Right renal pelvis (tissue), 4 donors: ENCODE measurements at regions not wholly inside any gene's neighbourhood (a gene's known extent, or its start where the extent isn't known, plus 50 kb on each side); places are given as distances from the start of the nearest gene placed in this dataset.

Source experiments
- DNase-seq, 4 donors: peaks; one replicate each; pipeline ENCODE4 v3.0.0-alpha.2; 2013; ENCODE audit warnings: low read depth in 4 of 4, low spot score in 3 of 4, missing footprints in 1 of 4

DNA sequence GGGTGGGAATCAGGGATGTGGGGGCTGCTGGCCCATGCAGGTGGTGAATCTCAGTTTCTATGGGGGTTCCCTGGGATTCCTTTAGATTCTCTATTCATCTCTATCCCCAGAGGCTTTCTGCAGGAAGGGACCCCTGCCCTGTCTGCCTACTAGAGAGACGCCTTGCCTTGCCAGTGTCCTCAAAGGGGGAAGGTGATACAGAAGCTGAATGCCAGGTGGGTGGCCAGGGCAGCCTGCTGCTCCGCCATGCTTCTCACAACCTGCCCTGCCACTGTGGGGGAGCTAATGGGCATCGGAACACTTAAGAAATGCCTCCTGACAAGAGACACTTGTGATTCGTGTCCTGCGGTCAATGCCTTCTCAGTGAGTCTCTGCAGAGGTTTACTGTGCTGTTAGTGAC is 368.4 kb downstream of the EN1 start:
- DNase-seq, result no peak

DNA sequence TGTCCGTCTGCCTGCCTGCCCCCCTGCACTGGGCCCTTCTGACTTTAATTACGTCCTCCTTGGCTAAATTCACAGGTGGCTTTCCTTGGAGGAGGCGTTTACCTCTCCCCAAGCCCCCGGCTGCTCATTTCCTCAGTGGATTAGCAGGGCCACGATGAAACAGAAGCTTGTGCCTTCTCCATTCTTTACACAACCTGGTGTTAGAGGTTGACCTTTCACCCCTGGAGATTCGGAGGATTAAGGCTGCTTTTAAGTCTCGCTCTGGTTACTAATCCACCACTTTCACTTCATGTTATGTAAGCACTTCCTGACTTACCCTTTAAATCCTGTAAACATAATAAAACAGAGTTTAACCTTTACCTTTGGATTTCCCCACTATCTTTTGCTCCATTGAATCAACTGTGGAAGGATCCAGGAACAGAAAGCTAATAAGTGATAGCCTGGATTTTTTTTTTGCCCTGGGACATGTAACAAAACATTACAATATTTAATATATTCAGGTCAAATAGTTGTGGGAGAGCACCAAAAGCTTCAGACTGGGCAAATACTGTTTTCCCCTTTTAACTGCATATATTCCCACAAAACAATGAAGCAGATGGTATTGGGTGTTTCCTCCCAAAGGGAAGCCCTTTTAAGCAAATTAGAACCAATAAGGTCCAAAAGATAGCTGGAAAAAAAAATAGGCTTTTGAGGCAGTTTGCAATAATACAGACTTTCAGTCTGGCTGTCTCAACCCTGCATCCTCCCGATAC is 370.2 kb downstream of the EN1 start:
- DNase-seq, result no peak

DNA sequence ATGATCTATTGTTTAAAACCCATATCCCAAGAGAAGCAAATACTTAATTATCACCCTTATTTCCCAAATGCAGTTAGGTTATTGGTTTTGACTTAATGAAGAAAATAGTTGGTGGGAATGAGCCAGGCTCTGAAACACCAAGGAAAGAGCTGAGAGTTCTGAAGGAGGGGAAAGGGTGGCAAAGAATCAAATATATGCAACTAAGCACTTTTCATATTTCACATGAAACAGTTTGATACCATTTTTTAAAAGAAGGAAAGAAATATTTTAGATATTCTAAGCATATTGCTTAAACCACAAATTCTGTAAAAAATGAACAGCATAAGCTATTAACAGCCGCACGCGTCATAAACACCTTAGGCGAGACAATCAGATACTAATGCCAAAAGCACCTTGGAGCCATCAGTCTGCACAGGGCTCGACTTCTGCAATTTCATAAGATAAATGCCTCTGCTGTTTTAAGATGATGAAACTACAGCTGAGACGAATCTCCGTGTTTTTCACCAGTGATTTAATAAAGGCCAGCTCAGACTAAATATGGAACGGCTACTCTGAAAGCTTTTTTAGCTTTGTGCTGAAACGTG is 371.7 kb downstream of the EN1 start:
- DNase-seq, result no peak

DNA sequence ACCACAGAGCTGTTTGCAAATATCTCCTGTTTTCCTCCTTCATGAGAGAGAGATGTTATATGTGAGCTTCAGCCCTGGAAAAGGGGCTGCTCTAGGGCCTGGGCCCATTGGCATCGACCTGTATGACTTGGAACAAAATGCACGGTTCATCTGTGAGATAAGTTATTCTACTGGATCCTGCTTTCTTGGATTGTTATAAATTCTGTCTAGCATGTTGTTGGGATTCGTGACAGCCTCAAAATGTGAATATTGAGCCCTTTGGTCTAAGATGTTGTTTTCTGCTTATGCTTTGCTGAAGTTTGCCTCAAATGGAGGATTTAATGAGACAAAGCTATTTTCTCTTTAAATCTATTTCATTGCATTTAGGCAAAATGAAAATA is 372.9 kb downstream of the EN1 start:
- DNase-seq, result no peak

DNA sequence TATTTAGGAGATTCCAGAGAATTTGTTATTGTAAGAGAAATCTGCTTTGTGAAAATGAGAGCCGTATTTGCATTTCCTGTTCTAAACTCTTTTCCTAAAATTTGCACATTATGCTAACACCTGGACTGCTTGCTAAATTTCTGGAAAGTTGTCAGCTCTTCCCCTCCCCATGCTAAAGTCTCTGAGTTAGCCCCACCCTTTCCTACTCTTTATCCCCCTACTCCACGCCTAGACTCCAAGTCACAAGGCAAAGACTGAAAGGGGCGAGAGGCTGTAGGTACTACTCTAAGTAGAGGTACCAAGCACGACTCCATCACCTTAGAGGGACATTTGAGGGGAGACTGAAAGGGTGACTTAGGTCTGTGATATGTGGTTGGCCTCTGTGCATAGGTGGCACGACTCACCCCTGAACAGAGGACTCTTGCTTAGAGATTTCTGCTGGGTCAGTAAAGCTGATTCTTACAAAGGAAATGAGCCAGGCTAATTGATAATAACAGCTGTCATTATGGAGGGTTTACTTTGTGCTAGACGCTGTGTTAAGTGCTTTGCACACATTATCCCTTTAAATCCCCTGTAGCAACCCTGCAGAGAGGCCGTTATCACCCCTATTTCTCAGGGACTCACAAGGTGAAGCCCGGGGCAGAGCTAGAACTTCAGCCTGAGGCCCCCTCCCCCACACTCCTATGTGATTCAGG is 373.5 kb downstream of the EN1 start:
- DNase-seq, result no peak

DNA sequence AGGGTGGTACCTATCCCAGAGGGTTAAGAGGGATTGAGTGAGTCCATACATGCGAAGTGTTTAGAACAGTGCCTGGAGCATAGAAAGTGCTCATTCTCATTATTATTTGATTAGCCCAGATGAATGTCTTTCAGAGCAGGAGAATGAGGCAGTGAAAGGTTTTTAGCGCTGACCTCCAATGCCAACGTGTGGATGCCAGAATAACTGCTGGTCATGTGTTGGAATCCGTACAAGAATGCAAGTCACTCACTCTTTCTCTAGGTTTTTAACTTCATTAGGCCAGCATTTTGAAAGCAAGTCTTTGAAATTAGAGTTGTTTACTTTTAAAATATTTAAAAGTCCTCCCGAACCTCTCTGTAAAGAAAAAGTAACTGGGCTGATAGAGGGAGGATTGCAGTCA is 374.2 kb downstream of the EN1 start:
- DNase-seq, result no peak

DNA sequence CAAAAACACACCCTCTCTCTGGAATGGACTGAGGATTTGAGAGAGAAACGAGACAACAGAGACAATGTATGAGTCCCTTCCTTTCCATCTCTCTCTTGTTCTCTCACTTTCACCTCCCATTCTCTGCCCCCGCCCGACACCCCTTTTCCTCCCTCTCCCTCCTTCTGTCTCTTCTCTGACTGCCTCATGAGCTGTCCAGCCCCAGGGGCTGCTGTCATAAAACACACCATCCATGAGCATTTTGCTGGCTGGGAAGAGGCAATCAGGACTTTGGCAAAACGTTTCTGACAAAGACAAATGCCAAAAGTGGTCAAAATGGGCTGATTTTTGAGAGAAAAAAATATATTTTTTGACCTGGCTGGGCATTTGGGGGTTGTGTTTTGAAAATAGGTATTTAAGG is 377.2 kb downstream of the EN1 start:
- no peak for DNase-seq

DNA sequence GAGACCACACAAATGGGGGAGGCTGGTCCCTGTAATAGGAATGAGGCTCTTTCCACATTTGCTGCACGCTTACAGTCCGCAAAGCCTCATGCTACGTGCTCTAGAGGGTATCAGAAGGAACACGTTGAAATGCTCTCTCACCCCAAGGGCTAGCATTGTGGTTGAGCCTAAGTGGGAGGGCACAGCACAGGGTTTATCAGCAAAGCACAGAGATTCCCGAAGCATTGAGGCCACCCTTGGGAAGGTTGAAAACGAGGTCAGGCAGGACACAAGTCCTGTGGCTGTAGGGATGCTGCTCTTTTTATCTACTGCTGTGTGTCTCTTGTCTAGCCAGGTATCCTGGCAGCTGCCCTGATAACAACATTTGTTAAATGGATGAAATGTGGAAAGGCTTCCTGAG is 378.3 kb downstream of the EN1 start:
- no peak for DNase-seq

DNA sequence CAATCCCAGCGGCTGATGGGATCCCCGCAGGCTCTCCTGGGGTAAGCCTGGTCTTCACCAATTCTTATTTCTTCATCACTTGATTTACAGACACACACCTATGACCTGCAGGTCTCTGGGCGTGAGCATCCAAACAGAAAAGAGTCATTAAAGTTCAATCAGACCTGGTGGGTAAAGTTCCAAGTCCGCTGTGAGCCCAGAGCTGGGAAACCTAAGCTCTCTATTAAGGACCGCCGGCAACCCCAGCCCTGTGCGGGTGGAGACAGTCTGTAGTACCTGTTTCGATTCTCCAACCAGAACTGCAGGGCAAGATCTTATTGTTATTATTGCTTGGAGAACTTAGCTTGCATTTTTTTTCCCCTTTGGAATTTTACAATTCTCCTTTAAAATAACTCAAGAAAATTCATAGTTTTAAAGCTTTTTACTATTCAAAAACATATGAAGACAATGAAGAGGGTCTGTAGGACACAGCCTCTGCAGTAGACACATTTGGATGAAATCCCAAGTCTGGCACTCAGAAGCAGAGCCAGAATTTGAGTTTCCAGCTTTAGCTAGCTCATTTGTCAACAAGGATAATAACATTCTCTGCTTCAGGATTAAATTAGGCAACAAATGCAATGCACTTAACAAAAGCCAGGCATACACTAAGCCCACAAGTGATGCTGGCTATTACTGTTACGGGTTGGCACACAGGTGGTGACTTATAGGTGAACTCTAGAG is 376.4 kb downstream of the INSIG2 start:
- DNase-seq, result no peak

DNA sequence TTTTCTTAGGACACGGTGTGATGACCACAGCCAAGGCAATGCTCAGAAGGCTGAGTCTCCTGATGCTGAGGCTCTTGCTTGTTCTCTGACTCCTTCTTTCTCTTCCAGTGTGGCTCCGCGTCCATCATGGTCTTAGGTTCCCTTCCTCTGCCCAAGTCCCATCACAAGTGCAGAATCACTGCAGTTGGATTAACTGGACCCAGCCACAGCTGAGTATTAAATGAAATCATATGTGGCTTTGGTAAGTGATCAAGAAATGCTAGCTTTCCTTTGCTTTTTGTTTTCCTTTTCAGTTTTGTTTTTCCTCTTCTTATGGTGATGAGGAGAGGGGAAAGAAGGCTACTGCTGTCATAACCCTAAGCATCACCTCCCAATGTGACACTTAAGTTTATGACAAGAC is 375.8 kb downstream of the INSIG2 start:
- DNase-seq, result no peak

DNA sequence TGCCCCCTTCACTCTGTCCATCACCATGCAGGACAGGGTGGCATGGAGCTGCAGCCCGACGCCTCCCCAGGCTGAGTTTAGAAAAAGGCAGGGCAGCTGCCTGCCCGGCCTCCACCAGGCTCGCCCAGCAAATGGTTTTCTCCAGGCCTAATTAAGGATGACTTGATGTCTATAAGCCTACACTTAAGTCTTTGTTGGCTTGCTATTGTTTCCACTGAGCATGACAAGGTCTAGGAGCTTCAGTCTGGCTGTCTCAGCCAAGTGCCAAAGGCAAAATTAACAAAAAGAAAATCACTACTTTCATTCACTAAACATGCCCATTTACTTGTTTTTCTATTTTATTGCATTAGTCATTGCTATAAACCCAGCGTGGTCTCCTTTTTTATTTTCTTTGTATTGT is 372.2 kb downstream of the INSIG2 start:
- no peak for DNase-seq

DNA sequence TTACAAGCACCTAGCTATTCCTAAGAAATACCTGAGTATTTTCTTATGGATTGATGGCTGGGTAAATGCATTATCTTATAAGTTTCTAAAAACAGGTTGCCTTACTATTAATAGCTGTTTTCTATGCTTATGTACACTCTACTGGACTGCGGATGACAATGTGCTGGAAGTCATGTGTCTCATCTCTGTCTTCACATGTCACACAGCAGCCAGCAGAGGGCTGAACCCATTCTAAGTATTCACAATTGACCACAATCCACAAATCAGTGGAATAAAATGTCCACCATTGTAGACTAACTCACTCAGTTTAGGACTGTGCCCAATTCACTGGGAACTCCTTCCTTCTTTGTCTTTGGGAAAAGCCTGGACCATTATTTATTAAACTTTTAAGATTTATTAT is 371.2 kb downstream of the INSIG2 start:
- DNase-seq, result no peak

DNA sequence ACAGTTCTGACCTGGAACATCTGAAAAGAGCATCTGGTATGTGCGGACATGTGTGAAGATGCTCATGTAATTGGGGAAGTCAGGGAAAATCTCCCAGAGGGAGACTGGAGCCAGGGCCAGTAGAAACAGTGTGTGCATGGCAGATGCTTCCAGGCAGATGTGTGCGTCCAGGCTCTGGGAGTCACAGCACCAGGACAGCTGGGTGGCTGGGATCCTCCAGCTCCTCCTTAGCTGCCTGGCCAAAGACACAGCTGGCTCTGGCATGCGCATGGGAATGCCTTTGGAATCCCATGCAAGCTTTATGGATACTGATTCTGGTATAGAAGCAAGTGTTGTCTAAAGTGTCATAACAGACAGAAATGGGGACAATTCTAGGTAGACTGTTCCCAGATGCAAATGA is 369.7 kb downstream of the INSIG2 start:
- DNase-seq, result no peak

DNA sequence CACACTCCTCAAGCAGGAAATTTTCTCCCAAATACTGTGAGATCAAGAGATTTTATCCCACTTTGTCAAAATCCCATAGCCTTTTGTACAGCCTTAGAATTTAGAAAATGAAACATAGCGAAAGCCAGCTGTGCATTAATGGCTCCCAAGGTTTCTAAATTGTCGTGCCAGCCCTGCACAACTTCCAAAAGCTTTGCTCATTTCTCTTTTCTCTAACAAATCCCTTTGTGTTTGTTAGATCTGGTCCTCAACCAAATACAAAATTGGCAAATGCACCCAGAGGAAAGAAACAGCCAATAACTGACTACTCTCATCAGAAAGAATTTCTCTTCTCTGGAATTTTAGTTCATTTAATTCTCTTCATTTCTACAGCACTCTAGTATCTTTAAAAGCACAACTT is 361.1 kb downstream of the INSIG2 start:
- DNase-seq, result no peak

DNA sequence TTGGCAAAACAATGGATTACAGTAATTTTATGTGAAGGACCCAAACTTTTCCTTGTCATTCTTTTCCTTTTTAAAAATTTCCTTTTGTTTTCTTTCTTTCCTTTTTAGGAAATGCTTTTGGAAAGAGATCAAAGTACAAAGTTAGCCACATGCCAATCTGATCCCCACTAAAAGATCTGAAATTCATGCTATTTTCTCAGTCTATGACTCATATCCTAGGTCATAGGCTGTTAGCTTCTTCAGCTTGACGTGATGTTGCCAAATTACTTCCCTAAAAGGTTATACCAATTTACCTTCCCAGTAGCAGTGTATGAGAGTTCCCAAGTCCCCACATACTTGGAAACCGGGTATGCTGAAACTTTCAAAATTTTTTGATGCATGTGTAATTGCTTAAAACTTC is 355.3 kb downstream of the INSIG2 start:
- no peak for DNase-seq

DNA sequence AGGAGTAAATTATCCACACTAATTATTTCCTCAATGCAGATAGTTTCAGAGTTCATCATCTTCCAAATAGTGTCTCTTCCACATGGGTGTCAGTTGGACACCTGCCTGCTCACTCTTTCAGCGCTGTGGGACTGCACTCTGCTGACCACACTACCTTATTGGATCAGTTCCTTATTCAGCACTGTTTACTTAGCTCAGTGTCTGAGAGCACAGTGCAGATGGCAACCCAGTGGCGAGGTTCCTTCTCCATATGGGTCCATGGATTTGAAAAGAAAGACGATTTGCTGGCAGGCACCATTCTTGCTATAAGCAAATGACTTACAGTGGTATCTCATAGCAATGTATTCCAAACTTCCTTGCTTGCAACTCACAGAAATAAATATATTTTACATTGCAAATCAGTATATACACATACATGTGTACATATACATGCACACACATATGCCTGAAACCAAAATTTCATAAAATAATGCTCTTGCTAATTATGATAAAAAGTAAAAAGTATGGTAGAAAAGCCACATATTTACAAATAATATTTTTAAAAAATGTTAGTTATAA is 354.8 kb downstream of the INSIG2 start:
- no peak for DNase-seq

DNA sequence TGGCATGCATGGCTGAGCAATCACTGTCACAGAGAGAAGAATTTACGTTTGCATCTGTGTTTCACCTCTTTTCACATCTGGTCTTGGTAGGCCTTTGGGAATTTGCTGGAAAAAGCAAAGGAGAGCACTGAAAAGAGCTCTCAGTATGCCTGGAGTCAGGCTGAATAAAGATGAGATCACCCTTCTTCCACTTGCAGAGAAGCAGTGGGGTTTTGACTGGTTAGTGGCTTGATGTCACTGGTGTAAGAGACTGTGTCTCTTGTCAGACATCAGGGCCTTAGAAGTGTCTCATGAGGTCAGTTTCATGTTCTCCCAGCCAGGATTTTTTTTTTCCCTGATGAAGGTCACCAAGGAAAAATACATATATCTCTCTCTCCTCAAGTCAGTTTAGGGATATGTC is 353.8 kb downstream of the INSIG2 start:
- DNase-seq, result no peak

DNA sequence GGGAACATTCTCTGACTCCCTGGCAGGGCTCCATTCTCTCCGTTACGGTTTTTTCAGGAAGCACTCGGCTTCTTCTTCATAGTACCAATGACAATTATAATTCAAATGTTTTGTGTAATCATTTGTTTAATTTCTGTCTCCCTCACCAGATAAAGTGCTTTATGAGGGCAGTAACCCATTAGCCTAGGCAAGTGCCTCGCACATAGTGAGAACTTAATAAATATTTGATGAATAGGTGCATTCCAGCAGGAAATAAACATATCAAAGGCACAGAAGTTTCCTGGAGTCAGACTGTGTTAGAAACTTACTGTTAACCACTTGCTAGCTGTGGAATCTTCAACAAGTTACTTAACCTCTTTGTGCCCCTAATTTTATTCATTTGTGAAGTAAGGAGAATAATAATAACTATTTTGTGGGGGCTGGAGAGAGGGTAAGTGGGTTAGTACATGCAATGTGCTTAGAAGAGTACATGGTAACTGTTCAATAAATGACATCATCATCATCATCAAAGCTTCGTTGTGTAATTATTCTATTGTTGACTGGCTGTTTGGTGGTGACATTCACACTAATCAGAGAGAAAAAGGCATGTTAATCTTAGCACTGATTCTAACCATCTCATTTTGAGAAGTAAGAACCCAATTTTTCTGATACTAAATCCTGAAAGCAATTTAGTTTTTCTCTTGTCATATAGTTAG is 352.3 kb downstream of the INSIG2 start:
- no peak for DNase-seq

DNA sequence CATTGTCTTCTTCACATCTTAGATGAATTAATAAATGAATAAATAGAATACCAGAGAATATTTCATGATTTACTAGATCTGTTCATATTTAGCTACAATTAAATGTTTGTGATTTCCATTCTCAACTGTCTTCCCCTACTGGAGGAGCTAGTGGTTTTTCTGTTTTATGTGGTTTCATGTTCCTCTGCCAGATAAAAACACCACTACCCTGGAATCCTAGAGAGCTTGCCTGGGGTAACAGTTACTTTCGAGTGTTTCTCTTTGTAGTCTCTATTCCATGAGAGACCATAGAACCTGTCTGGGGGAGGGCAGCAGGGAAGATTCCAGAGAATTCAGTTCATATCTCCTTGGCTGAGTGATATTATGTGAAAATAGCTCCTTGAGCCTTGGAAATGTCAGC is 349.2 kb downstream of the INSIG2 start:
- DNase-seq, result no peak

DNA sequence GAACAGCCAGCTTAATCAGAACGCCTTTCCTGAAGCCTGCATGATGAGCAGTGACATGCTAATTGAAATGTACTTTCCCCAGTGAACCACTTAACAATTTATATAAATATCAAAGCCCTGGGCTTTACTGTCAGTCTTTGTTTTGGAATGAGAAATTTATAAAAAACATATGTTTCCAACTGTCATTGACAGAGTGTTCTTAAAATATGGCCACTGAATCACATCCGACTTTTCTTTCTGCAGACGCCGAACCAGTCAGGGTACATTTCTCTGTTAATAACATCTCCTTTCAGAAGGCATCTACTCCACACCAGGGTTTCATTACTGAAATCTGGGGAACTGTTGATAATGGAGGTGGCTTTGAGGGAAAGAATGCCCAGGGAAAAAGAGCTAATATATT is 343.7 kb downstream of the INSIG2 start:
- no peak for DNase-seq

DNA sequence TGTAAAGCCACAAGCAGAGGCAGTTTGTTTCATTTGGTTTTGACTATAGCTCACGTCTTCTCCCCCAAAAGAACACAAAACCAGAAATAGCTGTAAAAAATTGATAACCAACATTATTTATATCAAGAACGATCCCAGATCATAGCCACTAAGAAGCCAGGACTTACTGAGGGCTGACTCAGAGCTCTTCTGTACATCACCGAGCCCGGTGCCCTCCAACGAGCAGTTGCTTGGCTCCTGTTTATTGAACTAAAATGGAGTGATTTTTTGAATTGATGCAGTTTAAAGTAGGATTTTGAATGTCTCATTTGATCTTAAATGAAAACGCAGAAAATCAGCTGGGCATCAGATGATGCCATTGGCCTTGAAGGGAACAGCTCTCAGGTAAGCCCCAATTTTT is 343.3 kb downstream of the INSIG2 start:
- no peak for DNase-seq
